HG03196 (cell line): ENCODE measurements at regions not wholly inside any gene's neighbourhood (a gene's known extent, or its start where the extent isn't known, plus 50 kb on each side); places are given as distances from the start of the nearest gene placed in this dataset.

Source experiments
- ATAC-seq: cut with Tn5 transposase; IDR thresholded peaks from one replicate; pipeline ENCODE4 v1.9.1; 2021; ENCODE audit not compliant: unreplicated experiment

DNA sequence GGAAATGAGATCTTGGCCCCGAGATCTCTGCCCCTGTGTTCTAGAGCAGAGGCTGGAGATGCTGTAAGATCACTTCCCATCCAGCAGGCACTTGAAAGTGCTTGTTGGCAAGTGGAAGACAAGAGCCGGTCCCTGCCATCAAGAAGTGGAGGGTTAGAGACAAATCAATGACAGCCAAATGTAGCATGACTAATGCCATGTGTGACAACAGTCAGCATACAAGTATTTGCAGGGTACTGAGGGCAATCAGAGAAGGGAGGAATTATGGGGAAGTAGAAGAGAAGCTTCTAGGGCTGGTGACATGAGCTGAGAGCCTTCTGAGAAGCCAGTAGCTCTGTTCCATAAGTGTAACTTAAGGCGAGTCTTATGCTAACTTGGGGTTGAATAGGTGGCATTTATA, 58.6 kb downstream of the TMEM17 start:
- ATAC-seq = no peak

DNA sequence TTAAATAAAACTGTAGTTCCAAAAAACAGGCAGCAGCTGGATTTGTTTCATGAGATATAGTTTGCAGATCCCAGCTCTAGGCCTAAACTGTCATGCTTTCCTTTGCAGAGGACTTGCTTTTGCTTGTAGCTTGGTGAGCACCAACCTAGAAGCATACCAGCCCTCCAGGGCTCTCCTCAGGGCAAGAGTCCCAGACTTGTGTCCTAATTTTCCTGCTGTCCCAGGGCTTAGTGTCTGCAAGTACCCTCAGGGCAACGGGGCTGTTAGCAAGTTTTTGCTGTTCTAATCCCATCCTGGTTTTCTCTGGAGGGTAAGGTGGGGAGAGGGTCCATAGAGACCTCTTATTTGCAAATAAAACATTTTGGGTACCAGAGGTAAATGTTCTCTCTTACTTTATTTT, 59.5 kb downstream of the TMEM17 start:
- ATAC-seq = no peak

DNA sequence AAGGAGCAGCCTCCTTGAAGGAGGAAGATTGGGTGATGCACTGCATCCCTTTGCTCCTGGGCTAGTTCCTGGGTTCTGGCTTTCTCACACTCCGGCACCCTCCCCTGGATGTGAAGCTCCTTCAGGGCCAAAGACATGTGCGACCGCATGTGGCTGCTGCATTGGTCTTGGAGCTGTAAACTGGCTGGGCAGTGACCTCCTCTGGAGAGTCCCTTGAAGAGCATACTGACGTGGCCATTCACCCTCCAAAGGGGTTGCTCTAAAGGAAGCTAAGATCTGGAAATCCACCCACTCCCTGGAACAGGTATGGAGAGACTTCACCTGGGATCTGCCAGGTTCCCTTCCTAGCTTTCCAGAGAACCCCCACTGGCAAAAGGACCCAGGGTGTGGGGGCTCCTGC, 62.1 kb downstream of the TMEM17 start:
- no peak for ATAC-seq

DNA sequence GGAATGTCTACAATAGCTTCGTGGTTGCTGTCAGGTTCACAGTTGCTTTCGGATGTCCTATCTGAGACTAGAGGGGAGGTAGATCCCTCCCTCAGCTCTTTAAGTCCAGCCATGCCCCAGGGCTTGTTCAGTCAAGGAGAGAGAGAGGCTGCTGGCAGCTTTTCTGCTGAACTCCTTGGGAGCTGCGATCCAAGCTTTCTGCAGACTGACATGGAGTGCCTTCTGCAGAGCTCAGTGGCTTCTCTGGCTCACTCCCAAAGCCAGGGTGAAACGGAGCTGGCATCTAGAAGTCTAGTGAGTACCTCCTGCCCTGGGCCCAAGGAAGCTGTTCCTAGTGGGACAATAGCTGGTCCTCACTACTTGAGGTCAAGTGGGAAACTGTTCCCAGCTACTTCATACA, 62.5 kb downstream of the TMEM17 start:
- ATAC-seq = no peak

- no peak for ATAC-seq
Observed at GRCh38 chr2:62441824-62442223, 64.2 kb downstream of the TMEM17 start.

DNA sequence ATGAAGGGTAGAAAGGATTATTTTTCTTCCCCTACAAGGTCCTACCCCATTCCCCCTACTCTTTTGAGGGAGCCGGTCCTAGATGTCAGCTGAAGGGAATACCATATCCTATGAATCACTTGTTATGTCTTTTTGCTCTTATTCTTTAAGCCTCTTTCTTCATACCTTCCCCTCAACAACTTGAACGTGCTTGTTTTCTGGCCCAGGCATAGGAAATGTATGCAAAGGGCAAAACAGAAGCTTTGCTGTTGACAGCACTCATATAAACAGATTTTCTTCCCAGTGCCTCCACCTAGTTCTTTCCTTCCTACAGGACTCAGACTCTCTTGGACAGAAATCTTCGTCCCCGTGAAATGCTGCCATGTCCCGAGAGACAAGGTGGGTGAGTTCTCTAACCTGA, 64.6 kb downstream of the TMEM17 start:
- ATAC-seq = no peak

GRCh38 chr2:62440281-62440946, 65.6 kb downstream of the TMEM17 start:
- no peak for ATAC-seq

GRCh38 chr2:62439425-62439824, 66.6 kb downstream of the TMEM17 start:
- no peak for ATAC-seq

GRCh38 chr2:62437785-62438184, 68.2 kb downstream of the TMEM17 start:
- ATAC-seq = no peak

DNA sequence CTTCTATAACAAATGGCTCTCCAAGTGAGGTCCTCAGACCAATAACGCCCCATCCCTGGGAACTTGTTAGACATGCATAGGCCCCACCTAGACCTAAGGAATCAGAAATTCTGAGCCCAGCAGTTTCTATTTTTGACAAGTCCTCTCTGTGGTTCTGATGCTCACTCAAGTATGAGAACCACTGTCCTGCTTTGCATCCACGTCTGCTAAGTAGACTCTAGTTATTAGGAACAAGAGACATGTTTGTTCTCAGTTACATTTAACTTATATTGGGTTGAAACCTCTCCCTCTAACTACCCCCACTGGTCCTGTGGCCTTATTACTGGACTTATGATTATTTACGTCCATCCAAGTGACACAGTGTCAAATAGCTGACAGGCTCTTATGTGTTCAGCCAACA, 70.3 kb downstream of the TMEM17 start:
- peak; percentile 85 for ATAC-seq

- no peak for ATAC-seq
Observed at GRCh38 chr2:62432407-62432806, 73.6 kb downstream of the TMEM17 start.

- ATAC-seq = no peak
Observed at GRCh38 chr2:62431512-62431911, 74.5 kb downstream of the TMEM17 start.

DNA sequence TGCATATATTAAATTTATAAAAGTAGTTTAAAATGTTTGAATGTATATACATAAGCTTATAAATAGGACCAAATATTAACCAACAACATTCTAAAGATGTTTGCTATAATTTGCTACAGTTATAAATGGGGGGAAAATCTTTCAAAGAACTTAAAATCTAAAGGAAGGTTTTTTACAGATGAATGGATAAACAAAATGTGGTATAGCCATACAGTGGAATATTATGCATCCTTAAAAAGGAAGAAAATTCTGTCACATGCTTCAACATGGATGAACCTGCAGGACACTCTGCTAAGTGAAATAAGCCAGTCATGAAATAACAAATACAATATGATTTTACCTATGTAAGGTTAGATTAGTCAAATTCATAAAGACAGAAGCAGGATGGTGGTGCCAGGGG, 75.8 kb downstream of the TMEM17 start:
- no peak for ATAC-seq

- no peak for ATAC-seq
Observed at GRCh38 chr2:62427146-62427545, 78.8 kb downstream of the TMEM17 start.

GRCh38 chr2:62426154-62426912, 79.7 kb downstream of the TMEM17 start:
- no peak for ATAC-seq

DNA sequence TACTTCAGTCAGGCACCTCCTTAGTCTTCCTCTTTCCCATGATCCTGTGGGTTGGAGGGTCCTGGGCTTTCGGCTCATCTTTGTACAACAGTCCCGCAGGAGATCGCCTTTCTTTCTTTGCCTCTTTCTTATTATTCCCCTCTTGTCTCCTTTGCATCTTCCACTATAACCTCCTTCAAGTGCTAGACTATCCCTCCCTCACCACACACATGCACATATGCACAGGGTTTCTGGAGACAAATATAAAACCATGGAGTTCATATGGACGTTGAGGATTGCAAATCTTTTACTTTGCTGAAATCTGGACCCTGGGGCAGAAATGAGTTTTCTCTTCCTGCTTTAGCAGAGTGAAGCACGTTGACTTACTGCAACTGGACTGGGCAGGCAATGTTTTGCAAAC, 80.3 kb downstream of the TMEM17 start:
- no peak for ATAC-seq

GRCh38 chr2:62424899-62425298, 81.1 kb downstream of the TMEM17 start:
- no peak for ATAC-seq

DNA sequence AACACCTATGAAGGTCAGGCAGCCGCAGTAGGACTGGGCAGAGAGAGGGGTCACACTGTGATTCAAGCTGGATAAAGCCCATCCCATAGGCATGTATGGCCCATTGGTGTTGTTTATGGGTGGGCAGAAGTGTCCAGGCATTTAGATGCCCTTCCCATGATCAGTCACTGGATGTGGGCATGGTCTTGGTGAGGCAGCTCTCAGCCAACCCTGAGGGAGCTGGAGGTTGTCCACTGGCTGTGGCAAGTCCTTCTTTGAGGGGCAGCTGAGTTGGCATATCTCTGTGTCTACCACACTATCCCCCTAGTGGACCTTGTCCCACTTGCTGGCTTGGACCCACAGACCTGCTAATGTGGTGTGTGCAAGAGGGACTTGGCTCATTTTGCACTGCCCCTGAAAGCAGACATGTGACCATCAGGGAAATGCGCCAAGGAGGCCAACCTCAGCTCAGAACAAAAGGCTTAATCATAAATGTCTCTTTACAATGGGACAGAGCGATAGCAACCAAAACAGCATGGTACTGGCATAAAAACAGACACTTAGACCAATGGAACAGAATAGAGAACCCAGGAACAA, 82.0 kb downstream of the TMEM17 start:
- ATAC-seq = no peak

- no peak for ATAC-seq
Observed at GRCh38 chr2:62423235-62423634, 82.8 kb downstream of the TMEM17 start.

DNA sequence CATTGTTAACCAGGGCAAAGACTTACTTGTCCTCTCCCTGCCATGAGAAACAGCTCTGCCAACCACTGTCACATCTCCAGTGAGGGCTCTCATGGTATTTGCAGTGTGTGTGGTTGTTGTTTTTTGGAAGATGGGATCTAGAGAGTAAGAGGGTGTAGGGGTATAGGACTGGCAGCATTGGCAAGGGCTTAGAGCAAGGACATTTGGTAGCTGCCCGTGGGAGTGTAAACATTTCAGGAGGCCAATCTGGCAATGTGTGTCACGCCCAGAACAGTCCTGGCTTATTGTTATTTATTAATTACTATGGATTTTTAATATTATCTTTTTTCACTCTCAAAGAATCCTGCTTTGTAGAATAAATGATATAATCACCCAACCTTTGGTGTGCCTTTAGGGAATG, 90.5 kb downstream of the TMEM17 start:
- no peak for ATAC-seq

- ATAC-seq = peak; percentile 68
Observed at GRCh38 chr2:62415019-62415431, 91.0 kb downstream of the TMEM17 start.

GRCh38 chr2:62413116-62413663, 92.8 kb downstream of the TMEM17 start:
- no peak for ATAC-seq
